Smooth muscle cell (in vitro differentiated cells): ENCODE measurements at regions not wholly inside any gene's neighbourhood (a gene's known extent, or its start where the extent isn't known, plus 50 kb on each side); places are given as distances from the start of the nearest gene placed in this dataset.
A peak's percentile ranks its signal among the peaks of the same experiment; 100 is the strongest.
"Not testable (repeated sequence)": the region's sequence is repeated elsewhere in the genome, so short reads cannot be mapped to it uniquely, and the experiment has no call there.

Experiments used
- DNase-seq: peaks from one replicate; lab custom pipeline; 2025; ENCODE audit not compliant: unreplicated experiment; lab: John Stamatoyannopoulos, UW
- H2AFZ ChIP-seq: fragments of 200-600 bp; sonication (generic); 2 replicates; pipeline ENCODE4 v1.6.0; 2016; ENCODE audit warnings: antibody characterized with exemption, low read depth, mild to moderate bottlenecking
- H3F3A ChIP-seq: fragments of 200-600 bp; sonication (generic); 2 replicates; pipeline ENCODE4 v1.6.0; 2017; ENCODE audit warnings: antibody characterized with exemption, low read depth
- H3K27ac ChIP-seq: fragments of 200-600 bp; sonication (generic); 2 replicates; pipeline ENCODE4 v1.5.1; 2016; ENCODE audit warnings: low read depth, mild to moderate bottlenecking
- H3K27me3 ChIP-seq: fragments of 200-600 bp; sonication (generic); 2 replicates; pipeline ENCODE4 v1.6.1; 2016; ENCODE audit warnings: low read depth, mild to moderate bottlenecking
- H3K36me3 ChIP-seq: fragments of 200-600 bp; sonication (generic); 2 replicates; pipeline ENCODE4 v1.5.1; 2016; ENCODE audit warnings: low read depth
- H3K4me1 ChIP-seq: fragments of 200-600 bp; sonication (generic); 2 replicates; pipeline ENCODE4 v1.5.1; 2016; ENCODE audit warnings: low read depth
- H3K4me2 ChIP-seq: fragments of 200-600 bp; sonication (generic); 2 replicates; pipeline ENCODE4 v1.6.0; 2016; ENCODE audit warnings: mild to moderate bottlenecking
- H3K4me3 ChIP-seq: fragments of 200-600 bp; sonication (generic); 2 replicates; pipeline ENCODE4 v1.5.1; 2016; ENCODE audit warnings: mild to moderate bottlenecking
- H3K79me2 ChIP-seq: fragments of 200-600 bp; sonication (generic); 2 replicates; pipeline ENCODE4 v1.6.0; 2016; ENCODE audit warnings: low read depth, mild to moderate bottlenecking
- H3K9ac ChIP-seq: fragments of 200-600 bp; sonication (generic); 2 replicates; pipeline ENCODE4 v1.6.0; 2016; ENCODE audit warnings: low read depth
- H3K9me3 ChIP-seq: fragments of 200-600 bp; sonication (generic); replicated peaks from 2 replicates; pipeline ENCODE4 v1.5.1; 2016; ENCODE audit warnings: low read depth
- H4K20me1 ChIP-seq: fragments of 200-600 bp; sonication (generic); 2 replicates; pipeline ENCODE4 v1.6.0; 2016; ENCODE audit warnings: low read depth
- CTCF ChIP-seq: fragments of 200-600 bp; sonication (generic); IDR thresholded peaks from 2 replicates; pipeline ENCODE4 v1.5.1; 2017; ENCODE audit warnings: borderline replicate concordance, mild to moderate bottlenecking, antibody characterized with exemption; ENCODE audit not compliant: insufficient read depth, poor library complexity, severe bottlenecking
- WGBS: methylation state at CpG from one replicate; pipeline ENCODE4 v1.1.7; 2016; ENCODE audit warnings: low lambda C conversion rate; 5-methylcytosine and 5-hydroxymethylcytosine counted together

GRCh38 chr2:187658952-187659525, 104.8 kb upstream of the TFPI start:
- WGBS = 46% methylated on average over 5 of the region's 5 CpGs
- Histone ChIP-seq H3K27ac (no peak overlapping the region), H3K4me2 (no peak overlapping the region), H3K9me3 (no peaks in the 10 kb centered on the region), H3K36me3 (no peaks in the 10 kb centered on the region), H2AFZ (no peak overlapping the region), H3F3A (no peaks in the 10 kb centered on the region), H4K20me1 (no peaks in the 10 kb centered on the region), H3K27me3 (no peaks in the 10 kb centered on the region), H3K79me2 (no peaks in the 10 kb centered on the region), H3K9ac (no peak overlapping the region), H3K4me3 (no peak overlapping the region), H3K4me1 (no peaks in the 10 kb centered on the region)
- DNase-seq = no peak
- peak; percentile 33 for TF ChIP-seq CTCF

- not testable (repeated sequence) for H3K9ac ChIP-seq, H3K9me3 ChIP-seq, H3K4me2 ChIP-seq, H3K36me3 ChIP-seq, H4K20me1 ChIP-seq, H2AFZ ChIP-seq, H3K4me3 ChIP-seq, DNase-seq, H3K4me1 ChIP-seq, H3K79me2 ChIP-seq, H3K27me3 ChIP-seq, H3K27ac ChIP-seq, H3F3A ChIP-seq
- 61% methylated on average over 2 of the region's 2 CpGs for WGBS
These were observed 121.8 kb upstream of the TFPI start for GRCh38 chr2:187676050-187676449.

GRCh38 chr2:187679454-187679853, 125.2 kb upstream of the TFPI start:
- DNase-seq = no peak

GRCh38 chr2:187684174-187684573, 129.9 kb upstream of the TFPI start:
- no peaks in the 10 kb centered on the region for H4K20me1 ChIP-seq
- H2AFZ ChIP-seq = no peak overlapping the region
- H3K79me2 ChIP-seq = no peaks in the 10 kb centered on the region
- H3K36me3 ChIP-seq = no peaks in the 10 kb centered on the region
- H3K9ac ChIP-seq = no peak overlapping the region
- 22% methylated on average over 1 of the region's 1 CpG for WGBS
- no peak overlapping the region for H3K4me2 ChIP-seq
- no peaks in the 10 kb centered on the region for H3K27me3 ChIP-seq
- TF ChIP-seq CTCF = no peak
- H3K27ac ChIP-seq = no peak overlapping the region
- no peaks in the 10 kb centered on the region for H3F3A ChIP-seq
- no peak overlapping the region for H3K4me3 ChIP-seq
- H3K4me1 ChIP-seq = peaks cover 3% of the 10 kb centered on the region
- H3K9me3 ChIP-seq = no peaks in the 10 kb centered on the region
- DNase-seq = no peak

More at GRCh38 chr2:187679454-187679853, 125.2 kb upstream of the TFPI start:
- no peak overlapping the region for H3K9ac ChIP-seq
- no peak overlapping the region for H3K27ac ChIP-seq
- H3K4me3 ChIP-seq = no peak overlapping the region
- TF ChIP-seq CTCF = no peak
- no peaks in the 10 kb centered on the region for H3K27me3 ChIP-seq
- H3K36me3 ChIP-seq = no peaks in the 10 kb centered on the region
- H4K20me1 ChIP-seq = no peaks in the 10 kb centered on the region
- no peaks in the 10 kb centered on the region for H3K9me3 ChIP-seq
- H2AFZ ChIP-seq = no peak overlapping the region
- no peaks in the 10 kb centered on the region for H3F3A ChIP-seq
- no peaks in the 10 kb centered on the region for H3K79me2 ChIP-seq
- no peaks in the 10 kb centered on the region for H3K4me1 ChIP-seq
- no peak overlapping the region for H3K4me2 ChIP-seq
